ENCODE measurements at regions not wholly inside any gene's neighbourhood (a gene's known extent, or its start where the extent isn't known, plus 50 kb on each side); places are given as distances from the start of the nearest gene placed in this dataset.

GRCh38 chr5:68766952-68767464, 326.8 kb upstream of the SLC30A5 start:
- TF ChIP-seq CTCF (IDR thresholded peaks at IDR 0.05), result no peak
- no peak for TF ChIP-seq POLR2AphosphoS5 (IDR thresholded peaks at IDR 0.05)
- TF ChIP-seq POLR2A (IDR thresholded peaks at IDR 0.05), result no peak

Data from transverse colon (tissue), 4 donors.